Thoracic aorta (tissue), 2 donors: ENCODE measurements at regions not wholly inside any gene's neighbourhood (a gene's known extent, or its start where the extent isn't known, plus 50 kb on each side); places are given as distances from the start of the nearest gene placed in this dataset.

Source experiments
- ATAC-seq: fragments of 150-250 bp; one replicate; pipeline ENCODE4 v1.8.0; 2017; ENCODE audit warnings: low read depth; ENCODE audit not compliant: insufficient number of reproducible peaks, low FRiP score
- DNase-seq: peaks from one replicate; pipeline ENCODE4 v3.0.0-alpha.2; 2020; ENCODE audit warnings: low spot score
- H3K27ac ChIP-seq, 2 donors: fragments of 200-600 bp; sonication (generic); 1 replicate in 1 of 2; 2 replicates in 1 of 2; pipeline ENCODE4 v1.5.1; 2016; ENCODE audit warnings: mild to moderate bottlenecking in 2 of 2, moderate library complexity in 2 of 2
- H3K27me3 ChIP-seq: fragments of 200-600 bp; sonication (generic); replicated peaks from 2 replicates; pipeline ENCODE4 v1.6.0; 2016; ENCODE audit warnings: mild to moderate bottlenecking; ENCODE audit not compliant: insufficient read depth
- H3K36me3 ChIP-seq: fragments of 200-600 bp; sonication (generic); one replicate; pipeline ENCODE4 v1.5.1; 2016
- H3K4me1 ChIP-seq, 2 donors: fragments of 200-600 bp; sonication (generic); 1 replicate in 1 of 2; 2 replicates in 1 of 2; pipeline versions ENCODE4 v1.5.1 to v1.6.0; 2016; ENCODE audit warnings: low read depth in 2 of 2, mild to moderate bottlenecking in 1 of 2; ENCODE audit not compliant: control insufficient read depth in 1 of 2
- H3K4me3 ChIP-seq: fragments of 200-600 bp; sonication (generic); 2 replicates; pipeline ENCODE4 v1.5.1; 2016; ENCODE audit warnings: mild to moderate bottlenecking
- H3K9me3 ChIP-seq: fragments of 200-600 bp; sonication (generic); 2 replicates; pipeline ENCODE4 v1.5.1; 2016
- CTCF ChIP-seq: fragments of 200-600 bp; sonication (generic); IDR thresholded peaks from one replicate; pipeline ENCODE4 v1.5.1; 2019; ENCODE audit warnings: antibody characterized with exemption

- Histone ChIP-seq H3K27ac (no peak overlapping the region), H3K36me3 (no peaks in the 10 kb centered on the region), H3K9me3 (no peaks in the 10 kb centered on the region), H3K27me3 (no peaks in the 10 kb centered on the region), H3K4me1 (peaks cover 7 to 17% of the 10 kb centered on the region in 2 donors), H3K4me3 (no peak overlapping the region)
- TF ChIP-seq CTCF: no peak
- DNase-seq: no peak
- ATAC-seq: no peak
These were observed 363.0 kb downstream of the SETD4 start for GRCh38 chr21:35697321-35697808.

GRCh38 chr21:35696644-35697043 lies 363.7 kb downstream of the SETD4 start:
- H3K4me1 ChIP-seq: peaks cover 7 to 17% of the 10 kb centered on the region in 2 donors
- no peak overlapping the region for H3K27ac ChIP-seq
- no peaks in the 10 kb centered on the region for H3K9me3 ChIP-seq
- no peaks in the 10 kb centered on the region for H3K27me3 ChIP-seq
- DNase-seq (no peak), ATAC-seq (no peak)
- H3K36me3 ChIP-seq: no peaks in the 10 kb centered on the region
- no peak for TF ChIP-seq CTCF
- H3K4me3 ChIP-seq: no peak overlapping the region

GRCh38 chr21:35692311-35692710 lies 368.0 kb downstream of the SETD4 start:
- peaks cover 2 to 6% of the 10 kb centered on the region in 2 donors for H3K4me1 ChIP-seq
- H3K4me3 ChIP-seq: no peak overlapping the region
- H3K27ac ChIP-seq: no peak overlapping the region
- no peaks in the 10 kb centered on the region for H3K36me3 ChIP-seq
- H3K9me3 ChIP-seq: no peaks in the 10 kb centered on the region
- no peaks in the 10 kb centered on the region for H3K27me3 ChIP-seq
- no peak for ATAC-seq
- TF ChIP-seq CTCF: no peak
- no peak for DNase-seq

GRCh38 chr21:35690436-35690835 lies 369.9 kb downstream of the SETD4 start:
- no peaks in the 10 kb centered on the region for H3K4me1 ChIP-seq
- H3K27me3 ChIP-seq: no peaks in the 10 kb centered on the region
- no peaks in the 10 kb centered on the region for H3K9me3 ChIP-seq
- no peak overlapping the region for H3K27ac ChIP-seq
- H3K36me3 ChIP-seq: no peaks in the 10 kb centered on the region
- TF ChIP-seq CTCF: no peak
- no peak for ATAC-seq
- no peak for DNase-seq
- H3K4me3 ChIP-seq: no peak overlapping the region

GRCh38 chr21:35686156-35686555 lies 374.2 kb downstream of the SETD4 start:
- Histone ChIP-seq H3K27me3 (no peaks in the 10 kb centered on the region), H3K9me3 (no peaks in the 10 kb centered on the region), H3K27ac (no peak overlapping the region), H3K4me3 (no peak overlapping the region), H3K4me1 (no peaks in the 10 kb centered on the region), H3K36me3 (no peaks in the 10 kb centered on the region)
- TF ChIP-seq CTCF: no peak
- DNase-seq (no peak), ATAC-seq (no peak)
